ENCODE measurements at regions not wholly inside any gene's neighbourhood (a gene's known extent, or its start where the extent isn't known, plus 50 kb on each side); places are given as distances from the start of the nearest gene placed in this dataset.
"Not testable (repeated sequence)": the region's sequence is repeated elsewhere in the genome, so short reads cannot be mapped to it uniquely, and the experiment has no call there.

GRCh38 chr9:111276431-111277128 is 53.4 kb downstream of the OR2K2 start:
- no peak for DNase-seq

GRCh38 chr9:111274737-111275136 is 55.3 kb downstream of the OR2K2 start:
- DNase-seq, result no peak

GRCh38 chr9:111272581-111272980 is 57.4 kb downstream of the OR2K2 start:
- no peak for DNase-seq

- no peak for DNase-seq
Observed at GRCh38 chr9:111271481-111272080, 58.4 kb downstream of the OR2K2 start.

- no peak for DNase-seq
Observed at GRCh38 chr9:111271047-111271446, 59.0 kb downstream of the OR2K2 start.

GRCh38 chr9:111266024-111266423 is 64.0 kb downstream of the OR2K2 start:
- not testable (repeated sequence) for DNase-seq

GRCh38 chr9:111263116-111263515 is 66.9 kb downstream of the OR2K2 start:
- no peak for DNase-seq

- DNase-seq, result no peak
Observed at GRCh38 chr9:111258875-111259271, 71.2 kb downstream of the OR2K2 start.

GRCh38 chr9:111258209-111258874 is 71.7 kb downstream of the OR2K2 start:
- DNase-seq, result no peak

GRCh38 chr9:111253742-111254437 is 76.1 kb downstream of the OR2K2 start:
- DNase-seq, result no peak

GRCh38 chr9:111250875-111251842 is 78.9 kb downstream of the OR2K2 start:
- no peak for DNase-seq

- no peak for DNase-seq
Observed at GRCh38 chr9:111237447-111237846, 92.6 kb downstream of the OR2K2 start.

GRCh38 chr9:111236332-111236731 is 93.7 kb downstream of the OR2K2 start:
- no peak for DNase-seq

- DNase-seq, result no peak
Observed at GRCh38 chr9:111233963-111234362, 96.1 kb downstream of the OR2K2 start.

GRCh38 chr9:111232997-111233790 is 96.8 kb downstream of the OR2K2 start:
- DNase-seq, result no peak

- DNase-seq, result no peak
Observed at GRCh38 chr9:111231801-111232580, 98.0 kb downstream of the OR2K2 start.

GRCh38 chr9:111222757-111223156 is 107.3 kb downstream of the OR2K2 start:
- DNase-seq, result no peak

GRCh38 chr9:111212874-111213273 is 117.2 kb downstream of the OR2K2 start:
- no peak for DNase-seq

- DNase-seq, result no peak
Observed at GRCh38 chr9:111198936-111199335, 131.1 kb downstream of the OR2K2 start.

GRCh38 chr9:111197256-111197655 is 132.8 kb downstream of the OR2K2 start:
- no peak for DNase-seq

GRCh38 chr9:111195766-111196165 is 134.3 kb downstream of the OR2K2 start:
- no peak for DNase-seq

All from DMS 273 treated with DMSO at 0.1 percent for 48 hours (cell line).